ENCODE measurements at regions not wholly inside any gene's neighbourhood (a gene's known extent, or its start where the extent isn't known, plus 50 kb on each side); places are given as distances from the start of the nearest gene placed in this dataset.

DNA sequence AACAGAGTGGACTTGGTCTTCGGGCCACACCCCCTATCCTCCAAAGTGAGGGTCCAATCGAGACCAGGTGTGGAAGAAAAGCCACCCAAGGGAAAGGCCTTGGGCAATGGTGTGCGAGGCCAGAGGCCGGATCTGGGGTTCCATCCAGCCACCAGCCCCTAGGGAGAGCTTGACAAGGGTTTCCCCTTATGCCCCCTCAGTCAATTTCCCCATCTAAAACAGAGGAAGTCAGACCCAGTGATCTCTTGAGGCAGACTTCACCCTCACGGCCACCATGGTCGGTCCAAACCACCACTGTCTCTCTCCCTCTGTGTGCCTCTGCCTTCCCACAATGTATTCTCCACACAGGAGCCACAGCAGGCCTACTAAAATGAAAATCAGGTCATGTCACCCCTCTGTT lies 82.9 kb downstream of the C5orf15 start:
- TF ChIP-seq POLR2A (IDR thresholded peaks at IDR 0.05; ENCODE audit: low read depth, low read length) (no peak), POLR2AphosphoS5 (IDR thresholded peaks at IDR 0.05; ENCODE audit: low read depth, low read length) (no peak), TAF1 (IDR thresholded peaks at IDR 0.05; ENCODE audit: low read depth, low read length) (no peak), SPI1 (IDR thresholded peaks at IDR 0.05; ENCODE audit: low read depth, low read length) (no peak), POU2F2 (IDR thresholded peaks at IDR 0.05; ENCODE audit: low read depth, low read length) (no peak), PAX5 (IDR thresholded peaks at IDR 0.05; ENCODE audit: insufficient read depth, low read length, severe bottlenecking) (no peak)
